ENCODE measurements at regions not wholly inside any gene's neighbourhood (a gene's known extent, or its start where the extent isn't known, plus 50 kb on each side); places are given as distances from the start of the nearest gene placed in this dataset.
"Not testable (repeated sequence)": the region's sequence is repeated elsewhere in the genome, so short reads cannot be mapped to it uniquely, and the experiment has no call there.

GRCh38 chr13:44651209-44651608 is 75.1 kb upstream of the TSC22D1 start:
- no peak for DNase-seq

- DNase-seq = no peak
Observed at GRCh38 chr13:44649834-44650233, 73.7 kb upstream of the TSC22D1 start.

- DNase-seq = no peak
Observed at GRCh38 chr13:44649104-44649428, 72.9 kb upstream of the TSC22D1 start.

GRCh38 chr13:44648392-44649103 is 72.4 kb upstream of the TSC22D1 start:
- DNase-seq = peak; percentile 16

- DNase-seq = not testable (repeated sequence)
Observed at GRCh38 chr13:44647560-44647959, 71.4 kb upstream of the TSC22D1 start.

- no peak for DNase-seq
Observed at GRCh38 chr13:44646044-44646443, 69.9 kb upstream of the TSC22D1 start.

- no peak for DNase-seq
Observed at GRCh38 chr13:44643256-44643655, 67.1 kb upstream of the TSC22D1 start.

- DNase-seq = no peak
Observed at GRCh38 chr13:44637581-44637980, 61.5 kb upstream of the TSC22D1 start.

- no peak for DNase-seq
Observed at GRCh38 chr13:44629465-44630183, 53.5 kb upstream of the TSC22D1 start.

GRCh38 chr13:44628826-44629225 is 52.7 kb upstream of the TSC22D1 start:
- DNase-seq = not testable (repeated sequence)

- no peak for DNase-seq
Observed at GRCh38 chr13:44627441-44627840, 51.3 kb upstream of the TSC22D1 start.

GRCh38 chr13:44626176-44626575 is 50.0 kb upstream of the TSC22D1 start:
- DNase-seq = no peak

Measured in kidney glomerular epithelial cell (primary cell).